HL-60 (cell line): ENCODE measurements at regions not wholly inside any gene's neighbourhood (a gene's known extent, or its start where the extent isn't known, plus 50 kb on each side); places are given as distances from the start of the nearest gene placed in this dataset.

Source experiments
- CTCF ChIP-seq: IDR thresholded peaks from one replicate; pipeline ENCODE4 v1.5.1; 2011; ENCODE audit warnings: low read length, control low read depth, inconsistent platforms; ENCODE audit not compliant: insufficient read depth
- POLR2AphosphoS5 ChIP-seq: IDR thresholded peaks from 2 replicates; pipeline ENCODE4 v1.6.1; 2012; ENCODE audit warnings: low read depth
- SPI1 ChIP-seq: IDR thresholded peaks from 2 replicates; pipeline ENCODE4 v1.6.1; 2012; ENCODE audit warnings: low read depth, mild to moderate bottlenecking, borderline replicate concordance

- TF ChIP-seq CTCF (no peak), SPI1 (no peak), POLR2AphosphoS5 (no peak)
These were observed 244.8 kb upstream of the CTSO start for GRCh38 chr4:156198511-156198910.
